Small intestine (tissue), 7 donors: ENCODE measurements at regions not wholly inside any gene's neighbourhood (a gene's known extent, or its start where the extent isn't known, plus 50 kb on each side); places are given as distances from the start of the nearest gene placed in this dataset.

Experiments used
- DNase-seq, 2 donors: peaks; one replicate each; pipeline versions ENCODE4 v3.0.0 to v3.0.0-alpha.2; 2013
- FAIRE-seq: peaks from 2 replicates; lab custom pipeline; 2012; peaks lifted over from hg19 to GRCh38; lab: Jason Lieb, UNC
- H3K27ac ChIP-seq, 3 donors: one replicate each; pipeline ENCODE4 v1.5.1; 2013; ENCODE audit warnings: low read length in 2 of 3, mild to moderate bottlenecking in 2 of 3, control low read depth in 1 of 3, inconsistent platforms in 1 of 3, low read depth in 1 of 3, moderate library complexity in 1 of 3
- H3K27me3 ChIP-seq, 3 donors: one replicate each; pipeline ENCODE4 v1.6.1; 2013; ENCODE audit warnings: low read length in 3 of 3, inconsistent platforms in 1 of 3; ENCODE audit not compliant: control insufficient read depth in 3 of 3, insufficient read depth in 3 of 3
- H3K36me3 ChIP-seq, 3 donors: one replicate each; pipeline ENCODE4 v1.6.1; 2013; ENCODE audit warnings: low read length in 3 of 3, inconsistent platforms in 1 of 3, low read depth in 1 of 3, mild to moderate bottlenecking in 1 of 3, moderate library complexity in 1 of 3; ENCODE audit not compliant: control insufficient read depth in 3 of 3, insufficient read depth in 2 of 3
- H3K4me1 ChIP-seq, 3 donors: one replicate each; pipeline ENCODE4 v1.6.1; 2013; ENCODE audit warnings: low read length in 2 of 3, inconsistent platforms in 1 of 3, low read depth in 1 of 3, mild to moderate bottlenecking in 1 of 3, moderate library complexity in 1 of 3; ENCODE audit not compliant: control insufficient read depth in 3 of 3, insufficient read depth in 2 of 3
- H3K4me3 ChIP-seq, 3 donors: one replicate each; pipeline ENCODE4 v1.5.1; 2013; ENCODE audit warnings: low read length in 3 of 3, control low read depth in 1 of 3, inconsistent platforms in 1 of 3, low read depth in 1 of 3, mild to moderate bottlenecking in 1 of 3, moderate library complexity in 1 of 3
- H3K9me3 ChIP-seq, 2 donors: one replicate each; pipeline ENCODE4 v1.6.1; 2013; ENCODE audit warnings: low read depth in 1 of 2, low read length in 1 of 2; ENCODE audit not compliant: control insufficient read depth in 2 of 2, insufficient read depth in 1 of 2
- WGBS, 3 donors: extraction: QIAGEN DNeasy Blood & Tissue Kit; methylation state at CpG; one replicate each; pipeline ENCODE4 v1.1.7; 2013; 5-methylcytosine and 5-hydroxymethylcytosine counted together
- donor health status: healthy with polysubstance abuse.
- donor health status: control.
- donor health status: control.
- donor health status: Bipolar disorder and iron deficiency.
- donor health status: healthy.

DNA sequence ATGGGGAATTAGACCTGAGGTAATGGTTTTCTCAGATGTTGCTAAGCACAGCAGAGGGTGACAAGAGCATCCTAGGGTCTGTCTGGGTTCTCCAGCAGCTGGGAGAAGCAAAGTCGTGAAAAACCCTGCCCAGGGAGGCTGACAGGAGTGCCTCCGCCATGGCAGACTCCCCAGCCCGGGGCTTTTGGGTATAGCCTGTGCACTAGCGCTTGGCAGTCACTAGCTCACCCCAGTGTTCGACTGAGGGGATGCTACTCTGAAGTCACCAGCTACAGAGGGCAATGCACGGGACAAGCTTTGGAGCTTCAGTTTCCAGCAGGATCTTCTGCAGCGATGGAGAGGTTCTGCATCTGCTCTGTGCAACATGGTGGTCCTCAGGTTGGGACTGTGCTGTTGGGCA, 87.5 kb downstream of the ING1 start:
- peaks cover 0 to 5% (median 2%) of the 10 kb centered on the region in 3 donors for H3K27me3 ChIP-seq
- FAIRE-seq (no peak), DNase-seq (no peak)
- H3K4me1 ChIP-seq = no peaks in the 10 kb centered on the region
- 43 to 65% (median 50%) methylated on average over 7 of the region's 7 CpGs for WGBS, 3 donors
- H3K36me3 ChIP-seq = no peaks in the 10 kb centered on the region
- no peak overlapping the region for H3K4me3 ChIP-seq
- no peak overlapping the region for H3K27ac ChIP-seq
- H3K9me3 ChIP-seq = no peaks in the 10 kb centered on the region

DNA sequence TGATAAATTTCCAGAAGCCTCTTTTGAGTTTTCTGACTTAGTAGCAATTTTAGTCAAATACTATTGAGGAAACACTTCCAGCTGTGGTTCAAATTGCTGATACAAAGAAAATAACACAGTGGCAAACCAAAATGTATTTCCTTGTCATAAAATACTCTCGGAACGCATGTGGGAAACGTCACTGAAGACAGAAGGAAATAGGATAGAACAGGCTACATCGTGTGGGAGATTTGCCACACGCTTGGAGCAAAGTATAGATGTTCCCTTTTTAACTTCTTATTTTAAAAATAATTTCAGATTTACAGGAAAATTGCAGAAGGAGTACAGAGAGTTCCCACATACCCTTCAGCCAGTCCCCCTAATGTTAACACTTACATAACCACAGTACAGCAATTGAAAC, 88.8 kb downstream of the ING1 start:
- Histone ChIP-seq H3K36me3 (no peaks in the 10 kb centered on the region), H3K4me3 (no peak overlapping the region), H3K4me1 (no peaks in the 10 kb centered on the region), H3K9me3 (no peaks in the 10 kb centered on the region), H3K27ac (no peak overlapping the region), H3K27me3 (peaks cover 0 to 5% (median 2%) of the 10 kb centered on the region in 3 donors)
- no peak for FAIRE-seq
- WGBS, 3 donors = 48 to 63% (median 52%) methylated on average over 5 of the region's 5 CpGs
- DNase-seq = no peak

DNA sequence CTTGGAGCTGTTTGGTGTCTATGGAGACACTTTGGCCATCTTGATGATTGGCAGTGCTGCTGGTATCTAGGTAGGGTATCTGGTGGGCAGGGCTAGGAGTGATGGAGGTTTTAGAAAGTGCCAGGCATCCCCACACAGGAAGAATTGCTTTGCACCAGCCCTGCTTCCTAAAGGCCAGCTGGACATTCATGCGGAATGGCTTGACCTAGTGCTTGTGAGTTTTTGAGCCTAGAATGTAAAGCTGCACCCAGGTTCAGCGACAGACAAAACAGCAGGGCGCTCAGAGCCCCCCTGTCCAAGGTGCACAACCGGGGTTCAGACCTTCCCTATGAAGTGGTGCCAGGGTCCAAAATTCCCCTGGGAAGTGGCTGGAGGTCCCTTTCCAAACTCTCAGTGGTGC, 93.1 kb downstream of the ING1 start:
- no peak for DNase-seq
- Histone ChIP-seq H3K9me3 (no peaks in the 10 kb centered on the region), H3K36me3 (no peaks in the 10 kb centered on the region), H3K4me3 (no peak overlapping the region), H3K27me3 (peaks cover 0 to 15% (median 11%) of the 10 kb centered on the region in 3 donors), H3K27ac (no peak overlapping the region), H3K4me1 (no peaks in the 10 kb centered on the region)
- no peak for FAIRE-seq
- WGBS, 3 donors = 70 to 87% (median 77%) methylated on average over 4 of the region's 4 CpGs

DNA sequence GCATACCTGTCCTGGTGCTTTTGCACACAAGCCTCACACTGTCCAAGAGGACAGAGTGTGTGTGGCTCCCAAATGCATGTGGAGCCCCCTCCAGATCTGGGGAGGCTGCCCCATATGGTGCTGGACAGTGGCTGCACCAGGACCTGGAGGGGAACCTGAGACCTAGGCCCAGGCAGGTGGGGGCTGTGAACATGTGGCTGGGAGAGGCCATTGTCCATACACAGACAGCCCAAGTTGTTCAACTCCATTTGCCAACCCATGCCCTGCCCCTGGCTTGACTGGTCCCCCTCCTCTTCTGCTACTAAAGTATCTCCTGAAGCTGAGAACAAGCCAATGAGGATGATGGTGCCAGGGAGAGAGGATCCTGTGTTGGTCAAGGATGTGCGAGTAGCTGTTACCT, 94.0 kb downstream of the ING1 start:
- 88 to 100% (median 94%) methylated on average over 1 of the region's 1 CpG for WGBS, 3 donors
- peaks cover 4 to 24% (median 13%) of the 10 kb centered on the region in 3 donors for H3K27me3 ChIP-seq
- no peak overlapping the region for H3K4me3 ChIP-seq
- H3K27ac ChIP-seq = no peak overlapping the region
- FAIRE-seq (no peak), DNase-seq (no peak)
- no peaks in the 10 kb centered on the region for H3K9me3 ChIP-seq
- H3K36me3 ChIP-seq = no peaks in the 10 kb centered on the region
- peaks cover 0 to 5% (median 0%) of the 10 kb centered on the region in 3 donors for H3K4me1 ChIP-seq

DNA sequence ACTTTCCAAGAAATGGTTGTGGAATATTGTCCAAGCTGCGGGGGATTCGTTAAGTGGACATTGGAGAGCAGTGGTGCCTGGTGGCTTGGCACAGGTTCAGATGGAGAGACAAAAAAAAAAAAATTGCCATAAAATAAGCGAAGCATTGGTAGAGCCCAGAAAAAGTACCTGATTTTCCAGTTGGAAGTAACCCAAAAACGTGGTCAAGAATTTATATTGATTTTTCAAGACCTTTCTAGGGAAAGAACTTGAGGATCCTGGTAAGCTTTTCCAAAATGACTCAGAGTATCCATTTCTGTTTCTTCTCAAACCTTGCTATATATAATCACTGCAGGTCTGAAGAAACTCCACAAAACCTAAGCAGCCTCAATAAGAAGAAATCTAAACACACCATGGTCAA, 94.6 kb downstream of the ING1 start:
- H3K27ac ChIP-seq = no peak overlapping the region
- 68 to 72% (median 71%) methylated on average over 4 of the region's 4 CpGs for WGBS, 3 donors
- H3K36me3 ChIP-seq = no peaks in the 10 kb centered on the region
- H3K4me1 ChIP-seq = peaks cover 0 to 5% (median 0%) of the 10 kb centered on the region in 3 donors
- no peaks in the 10 kb centered on the region for H3K9me3 ChIP-seq
- no peak overlapping the region for H3K4me3 ChIP-seq
- FAIRE-seq (no peak), DNase-seq (no peak)
- peaks cover 4 to 30% (median 13%) of the 10 kb centered on the region in 3 donors for H3K27me3 ChIP-seq

DNA sequence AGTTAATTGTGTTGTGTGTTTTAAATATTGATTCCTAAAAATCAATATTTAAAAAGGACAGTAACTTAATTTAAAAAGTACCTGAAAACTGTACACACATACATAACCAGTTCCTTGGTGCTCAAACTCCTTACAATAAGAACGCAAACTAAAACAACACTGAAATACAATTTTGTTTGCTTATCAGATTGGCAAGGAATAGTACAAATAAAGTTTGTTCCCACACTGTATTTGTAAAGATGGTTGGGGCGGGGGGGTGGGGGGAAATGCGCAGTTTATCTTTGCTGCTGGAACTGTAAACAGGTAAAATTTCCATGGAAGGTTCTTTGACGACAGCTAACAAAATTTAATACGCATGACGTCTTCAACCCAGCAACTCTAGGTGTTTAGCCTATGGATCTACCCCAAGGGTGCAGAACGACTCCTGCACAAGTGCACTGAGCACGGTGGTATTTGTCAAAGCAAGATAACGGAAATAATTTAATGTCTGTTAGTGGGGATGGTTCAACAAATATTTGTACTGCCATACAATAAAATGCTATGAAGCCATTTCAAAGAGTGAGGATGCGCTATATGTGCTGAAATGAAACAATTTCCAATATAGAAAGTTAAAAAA, 96.5 kb downstream of the ING1 start:
- H3K9me3 ChIP-seq = no peaks in the 10 kb centered on the region
- no peak overlapping the region for H3K27ac ChIP-seq
- no peak overlapping the region for H3K4me3 ChIP-seq
- FAIRE-seq (no peak), DNase-seq (no peak)
- H3K27me3 ChIP-seq = peaks cover 4 to 31% (median 13%) of the 10 kb centered on the region in 3 donors
- peaks cover 0 to 5% (median 0%) of the 10 kb centered on the region in 3 donors for H3K4me1 ChIP-seq
- H3K36me3 ChIP-seq = no peaks in the 10 kb centered on the region
- WGBS, 3 donors = 25 to 63% (median 38%) methylated on average over 10 of the region's 10 CpGs

DNA sequence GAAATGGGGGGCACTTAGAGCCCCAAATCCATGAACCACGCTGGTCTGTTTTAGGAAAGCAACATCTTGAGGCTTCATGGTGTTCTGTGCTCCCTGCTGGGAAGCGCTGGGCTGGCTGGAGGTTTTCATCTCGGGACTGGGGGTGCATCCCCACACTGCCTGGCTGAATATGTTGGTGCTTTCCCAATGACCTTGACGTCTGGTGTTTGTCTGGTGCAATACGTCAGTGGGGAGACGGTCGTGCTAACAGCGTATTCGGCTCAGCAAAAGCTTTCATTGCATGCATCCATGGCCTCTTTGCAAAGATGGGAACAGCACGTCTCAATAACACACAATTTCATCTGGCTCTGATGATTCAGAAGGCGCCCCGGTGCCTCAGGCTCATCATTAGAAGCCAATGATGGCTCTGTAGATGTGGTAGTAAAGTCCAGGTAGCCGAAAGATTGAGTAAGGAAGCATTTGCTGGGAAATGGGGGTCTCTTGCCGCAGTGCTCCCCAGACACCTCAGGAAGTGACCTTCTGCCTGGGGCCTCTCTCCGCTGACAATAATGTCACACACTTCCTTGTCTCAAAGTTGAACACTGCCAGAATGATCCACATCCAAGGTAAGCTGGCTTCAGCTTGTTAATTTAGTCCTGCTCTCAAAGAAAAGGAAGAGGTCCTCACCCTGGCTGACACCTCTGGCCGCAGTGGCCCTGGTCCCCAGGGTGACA, 97.7 kb downstream of the ING1 start:
- DNase-seq (no peak), FAIRE-seq (no peak)

DNA sequence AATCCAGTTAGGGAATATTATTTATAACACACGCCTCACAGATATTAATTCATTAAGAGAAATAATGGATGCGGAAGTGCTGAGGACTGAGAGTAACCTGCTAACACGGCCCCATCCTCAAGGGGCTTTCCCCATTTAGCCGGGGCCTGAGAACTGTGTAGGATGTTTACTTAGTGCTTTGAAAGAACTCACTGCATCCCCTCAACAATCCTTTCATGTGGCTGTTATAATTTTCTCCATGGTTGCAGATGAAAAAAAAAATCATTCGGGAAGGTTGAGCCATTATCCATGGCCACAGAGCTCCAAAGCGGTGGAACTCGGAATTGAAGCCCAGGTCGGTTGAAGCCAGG, 98.2 kb downstream of the ING1 start:
- Histone ChIP-seq H3K36me3 (no peaks in the 10 kb centered on the region), H3K4me1 (peaks cover 0 to 5% (median 0%) of the 10 kb centered on the region in 3 donors), H3K4me3 (no peak overlapping the region), H3K27me3 (peaks cover 4 to 31% (median 11%) of the 10 kb centered on the region in 3 donors), H3K9me3 (no peaks in the 10 kb centered on the region), H3K27ac (no peak overlapping the region)
- WGBS, 3 donors = 51 to 59% (median 56%) methylated on average over 8 of the region's 8 CpGs
- no peak for FAIRE-seq
- no peak for DNase-seq

More for the DNA sequence above, 97.7 kb downstream of the ING1 start:
- Histone ChIP-seq H3K4me3 (no peak overlapping the region), H3K4me1 (peaks cover 0 to 5% (median 0%) of the 10 kb centered on the region in 3 donors), H3K9me3 (no peaks in the 10 kb centered on the region), H3K27me3 (peaks cover 4 to 31% (median 11%) of the 10 kb centered on the region in 3 donors), H3K36me3 (no peaks in the 10 kb centered on the region), H3K27ac (no peak overlapping the region)
- WGBS, 3 donors = 62 to 74% (median 65%) methylated on average over 16 of the region's 16 CpGs
